ELF-1 (cell line): ENCODE measurements at regions not wholly inside any gene's neighbourhood (a gene's known extent, or its start where the extent isn't known, plus 50 kb on each side); places are given as distances from the start of the nearest gene placed in this dataset.
A peak's percentile ranks its signal among the peaks of the same experiment; 100 is the strongest.

Experiments used
- DNase-seq: peaks from one replicate; pipeline ENCODE4 v3.0.0-alpha.2; 2016; ENCODE audit warnings: low read depth, low spot score

- DNase-seq, result no peak
These were observed 70.1 kb upstream of the STARD4 start for GRCh38 chr5:111582451-111582850.

GRCh38 chr5:111580956-111581355 is 68.6 kb upstream of the STARD4 start:
- no peak for DNase-seq

GRCh38 chr5:111574311-111574710 is 62.0 kb upstream of the STARD4 start:
- no peak for DNase-seq

- no peak for DNase-seq
These were observed 60.2 kb upstream of the STARD4 start for GRCh38 chr5:111572561-111572960.

- DNase-seq, result peak; percentile 43
These were observed 50.9 kb upstream of the STARD4 start for GRCh38 chr5:111563031-111563822.

GRCh38 chr5:111562561-111562960 is 50.2 kb upstream of the STARD4 start:
- no peak for DNase-seq
